Stimulated activated naive CD4-positive, alpha-beta T cell (primary cell): ENCODE measurements at regions not wholly inside any gene's neighbourhood (a gene's known extent, or its start where the extent isn't known, plus 50 kb on each side); places are given as distances from the start of the nearest gene placed in this dataset.
"Not testable (repeated sequence)": the region's sequence is repeated elsewhere in the genome, so short reads cannot be mapped to it uniquely, and the experiment has no call there.

ENCODE experiments used
- DNase-seq, 6 experiments: peaks; one replicate each; lab custom pipeline; 2025; lab: John Stamatoyannopoulos, UW

- DNase-seq = no peak
These were observed 89.8 kb upstream of the MED13 start for GRCh38 chr17:62154909-62155308.

- DNase-seq = no peak
These were observed 85.4 kb upstream of the MED13 start for GRCh38 chr17:62150471-62150870.

GRCh38 chr17:62149961-62150360, 84.9 kb upstream of the MED13 start:
- DNase-seq = no peak

GRCh38 chr17:62147284-62147683, 82.2 kb upstream of the MED13 start:
- no peak for DNase-seq

- DNase-seq = no peak
These were observed 75.8 kb upstream of the MED13 start for GRCh38 chr17:62140836-62141235.

- DNase-seq = no peak
These were observed 75.3 kb upstream of the MED13 start for GRCh38 chr17:62140376-62140775.

- DNase-seq = not testable (repeated sequence)
These were observed 74.7 kb upstream of the MED13 start for GRCh38 chr17:62139690-62140354.

- DNase-seq = no peak
These were observed 74.1 kb upstream of the MED13 start for GRCh38 chr17:62139141-62139540.

GRCh38 chr17:62138676-62139121, 73.6 kb upstream of the MED13 start:
- not testable (repeated sequence) for DNase-seq

GRCh38 chr17:62137734-62138624, 72.9 kb upstream of the MED13 start:
- DNase-seq = not testable (repeated sequence)

GRCh38 chr17:62137013-62137733, 72.1 kb upstream of the MED13 start:
- DNase-seq = not testable (repeated sequence)

GRCh38 chr17:62135742-62136141, 70.7 kb upstream of the MED13 start:
- no peak for DNase-seq

GRCh38 chr17:62135096-62135495, 70.0 kb upstream of the MED13 start:
- not testable (repeated sequence) for DNase-seq

GRCh38 chr17:62134397-62134796, 69.3 kb upstream of the MED13 start:
- no peak for DNase-seq

- DNase-seq = not testable (repeated sequence)
These were observed 66.2 kb upstream of the MED13 start for GRCh38 chr17:62131271-62131670.

GRCh38 chr17:62130739-62131138, 65.7 kb upstream of the MED13 start:
- DNase-seq = no peak

GRCh38 chr17:62126292-62126691, 61.2 kb upstream of the MED13 start:
- DNase-seq = no peak

- DNase-seq = no peak
These were observed 60.2 kb upstream of the MED13 start for GRCh38 chr17:62125307-62125706.

- DNase-seq = no peak
These were observed 56.1 kb upstream of the MED13 start for GRCh38 chr17:62121025-62121730.

GRCh38 chr17:62119373-62119772, 54.3 kb upstream of the MED13 start:
- no peak for DNase-seq
